ENCODE measurements at regions not wholly inside any gene's neighbourhood (a gene's known extent, or its start where the extent isn't known, plus 50 kb on each side); places are given as distances from the start of the nearest gene placed in this dataset.

DNA sequence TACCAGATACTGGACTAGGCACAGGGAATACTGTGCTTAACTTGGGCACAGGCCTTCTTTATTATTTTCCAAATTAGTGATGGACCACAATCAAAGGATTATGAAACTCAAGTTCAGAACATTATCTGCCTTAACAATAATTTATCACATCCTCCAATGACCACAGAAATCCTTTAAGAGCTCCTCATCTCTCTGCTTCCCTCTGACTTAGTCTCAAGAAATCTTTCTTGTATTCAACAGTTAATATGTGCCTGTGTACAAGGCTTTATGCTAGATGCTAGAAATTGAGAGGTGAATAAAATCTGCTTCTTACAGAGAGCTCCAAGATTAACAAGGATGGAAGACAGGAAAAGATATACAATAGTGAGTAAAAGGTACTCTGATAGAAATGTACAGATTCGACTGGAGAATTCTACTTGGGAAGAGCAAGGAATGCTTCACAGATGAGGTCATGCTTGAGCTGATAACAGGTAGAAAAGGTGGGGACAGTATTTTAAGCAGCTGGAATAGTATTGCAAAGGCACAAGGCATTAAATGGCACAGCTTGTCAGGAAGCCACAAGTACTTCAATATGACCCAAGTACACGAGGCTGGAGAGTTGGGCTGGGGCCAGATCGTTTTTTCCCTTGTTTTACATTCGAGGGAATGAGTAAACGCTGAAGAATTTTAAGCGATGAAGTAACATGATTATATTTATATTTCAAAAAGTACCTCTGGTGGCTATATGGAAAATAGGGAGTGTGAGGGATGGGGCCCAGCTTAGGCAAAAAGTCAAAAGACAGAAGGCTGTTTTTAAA, 55.1 kb upstream of the ARID2 start:
- Mint-ChIP-seq H3K27ac (no peak overlapping the region), H3K9me3 (no peaks in the 10 kb centered on the region), H3K36me3 (ENCODE audit: insufficient read depth in 2 of 2) (no peaks in the 10 kb centered on the region), H3K4me3 (no peak overlapping the region), H3K4me1 (ENCODE audit: low read depth) (peaks cover 9% of the 10 kb centered on the region), H3K27me3 (ENCODE audit: low read depth) (peaks cover 12% of the 10 kb centered on the region)
- no peak for ATAC-seq (replicated peaks in 1 of 2)
- DNase-seq: no peak

DNA sequence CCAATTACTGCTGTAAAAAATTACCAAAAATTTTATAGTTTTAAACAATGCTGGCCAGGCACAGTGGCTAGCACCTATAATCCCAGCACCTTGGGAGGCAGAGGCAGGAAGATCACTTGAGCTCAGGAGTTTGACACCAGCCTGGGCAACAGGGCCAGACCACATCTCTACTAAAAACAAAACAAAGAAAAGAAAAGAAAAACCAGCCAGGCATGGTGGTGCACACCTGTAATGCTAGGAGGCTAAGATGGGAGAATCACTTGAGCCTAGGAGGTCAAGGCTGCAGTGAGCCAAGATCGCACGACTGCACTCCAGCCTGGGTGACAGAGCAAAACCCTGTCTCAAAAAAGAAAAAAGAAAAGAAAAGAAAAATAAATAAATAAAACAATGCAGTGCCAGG, 54.0 kb upstream of the ARID2 start:
- Mint-ChIP-seq H3K27ac (no peak overlapping the region), H3K4me3 (no peak overlapping the region), H3K4me1 (ENCODE audit: low read depth) (peaks cover 4% of the 10 kb centered on the region), H3K36me3 (ENCODE audit: insufficient read depth in 2 of 2) (no peaks in the 10 kb centered on the region), H3K9me3 (no peaks in the 10 kb centered on the region), H3K27me3 (ENCODE audit: low read depth) (peaks cover 12% of the 10 kb centered on the region)
- DNase-seq (no peak), ATAC-seq (replicated peaks in 1 of 2) (no peak)

Measured in activated T-cell treated with anti-CD3 and anti-CD28 coated beads, Interleukin-2, amount 50 U/mL, for 72 hours (primary cell).